AG20443 (cell line): ENCODE measurements at regions not wholly inside any gene's neighbourhood (a gene's known extent, or its start where the extent isn't known, plus 50 kb on each side); places are given as distances from the start of the nearest gene placed in this dataset.

Source experiments
- DNase-seq: peaks from one replicate; pipeline ENCODE4 v3.0.0; 2012; ENCODE audit warnings: low spot score, mixed read lengths

DNA sequence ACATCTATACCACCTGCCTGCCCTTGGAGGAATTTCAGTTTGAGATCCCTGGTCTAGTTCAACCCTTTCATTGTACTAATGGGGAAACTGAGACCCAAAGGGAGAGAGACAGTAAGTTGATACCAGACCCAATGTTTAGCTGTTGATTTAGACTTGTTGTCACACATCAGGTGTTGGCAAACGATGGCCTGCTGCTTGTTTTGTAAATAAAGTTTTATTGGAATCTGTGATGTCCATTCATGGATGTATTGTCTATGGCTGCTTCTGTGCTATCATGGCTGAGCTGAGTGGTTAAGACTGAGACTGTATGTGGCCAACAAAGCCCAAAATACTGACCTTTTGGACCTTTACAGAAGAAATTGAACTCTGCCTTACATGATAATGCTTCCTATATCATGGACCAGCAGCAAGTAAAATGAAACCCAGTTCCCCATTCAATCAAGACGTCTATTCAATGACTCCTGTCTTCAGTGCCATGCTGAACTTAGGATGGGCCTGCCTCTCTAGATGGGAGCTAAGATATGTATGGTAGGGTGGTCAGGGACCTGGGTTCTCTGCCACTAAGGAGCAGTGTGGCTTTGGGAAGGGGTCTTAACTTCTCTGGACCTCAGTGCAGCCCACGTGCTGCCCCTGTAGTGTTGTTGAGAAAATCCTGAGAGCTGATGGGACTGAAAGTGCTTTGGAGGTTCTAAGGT is 111.0 kb downstream of the IRX5 start:
- DNase-seq = no peak

DNA sequence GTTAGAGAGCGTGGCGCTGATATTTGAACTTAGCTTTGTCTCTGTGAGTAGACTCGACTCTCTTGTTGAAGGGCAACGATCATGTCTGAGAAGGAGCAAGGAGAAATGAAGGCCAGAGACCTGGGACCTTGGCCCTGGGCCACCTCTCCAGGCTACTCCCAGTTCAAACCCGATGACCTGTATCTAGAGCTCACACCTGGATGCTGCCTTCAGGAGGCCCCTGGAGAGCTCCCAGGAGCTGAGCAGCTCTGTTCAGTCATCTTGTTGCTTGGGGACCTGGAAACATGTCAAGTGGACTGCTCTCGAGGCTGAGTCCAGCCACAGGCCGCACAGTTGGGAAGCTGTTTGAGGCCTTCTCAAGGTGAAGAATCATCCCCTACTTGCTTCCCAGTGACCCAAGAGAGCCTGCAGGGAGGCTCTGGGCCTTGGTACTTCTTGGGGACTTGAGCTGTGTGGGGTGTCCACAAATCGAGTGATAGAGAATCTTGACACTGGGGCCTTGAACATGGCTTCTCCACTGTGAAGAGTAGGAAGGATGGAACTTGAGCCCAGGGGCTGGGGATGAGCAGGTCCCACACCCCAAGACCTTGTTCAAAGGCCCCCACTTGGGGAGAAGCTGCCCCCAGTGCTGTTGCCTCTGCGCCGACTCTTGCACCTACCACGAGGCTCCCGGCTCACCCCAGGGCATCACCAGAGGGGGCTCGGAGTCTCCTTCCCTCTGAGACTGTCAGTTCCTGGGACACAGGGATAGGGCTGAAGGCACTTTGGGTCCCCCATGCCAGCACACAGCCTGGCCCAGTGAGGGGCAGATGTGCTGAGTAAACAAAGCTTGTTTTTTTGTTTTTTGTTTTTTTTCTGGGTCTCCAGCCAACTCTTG is 112.1 kb downstream of the IRX5 start:
- no peak for DNase-seq

DNA sequence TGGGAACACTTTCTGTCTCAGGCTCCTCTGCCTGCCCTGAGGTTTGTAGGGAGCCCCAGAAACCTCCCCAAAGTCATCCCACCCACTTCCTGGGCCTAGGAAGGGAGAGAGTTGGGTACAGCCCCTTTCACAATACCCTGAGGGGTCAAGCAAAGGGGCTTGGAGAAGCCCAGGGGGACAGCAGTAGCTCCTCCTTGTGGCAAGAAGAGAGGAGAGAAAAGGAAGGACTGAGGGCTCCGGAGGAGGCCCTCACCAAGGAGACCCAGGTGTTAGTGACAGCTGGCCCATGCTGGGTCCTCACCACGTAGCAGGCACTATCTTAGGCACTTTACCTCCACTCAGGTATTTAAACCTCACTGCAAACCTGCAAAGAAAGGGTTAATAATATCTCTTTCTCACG is 112.8 kb downstream of the IRX5 start:
- DNase-seq = no peak

DNA sequence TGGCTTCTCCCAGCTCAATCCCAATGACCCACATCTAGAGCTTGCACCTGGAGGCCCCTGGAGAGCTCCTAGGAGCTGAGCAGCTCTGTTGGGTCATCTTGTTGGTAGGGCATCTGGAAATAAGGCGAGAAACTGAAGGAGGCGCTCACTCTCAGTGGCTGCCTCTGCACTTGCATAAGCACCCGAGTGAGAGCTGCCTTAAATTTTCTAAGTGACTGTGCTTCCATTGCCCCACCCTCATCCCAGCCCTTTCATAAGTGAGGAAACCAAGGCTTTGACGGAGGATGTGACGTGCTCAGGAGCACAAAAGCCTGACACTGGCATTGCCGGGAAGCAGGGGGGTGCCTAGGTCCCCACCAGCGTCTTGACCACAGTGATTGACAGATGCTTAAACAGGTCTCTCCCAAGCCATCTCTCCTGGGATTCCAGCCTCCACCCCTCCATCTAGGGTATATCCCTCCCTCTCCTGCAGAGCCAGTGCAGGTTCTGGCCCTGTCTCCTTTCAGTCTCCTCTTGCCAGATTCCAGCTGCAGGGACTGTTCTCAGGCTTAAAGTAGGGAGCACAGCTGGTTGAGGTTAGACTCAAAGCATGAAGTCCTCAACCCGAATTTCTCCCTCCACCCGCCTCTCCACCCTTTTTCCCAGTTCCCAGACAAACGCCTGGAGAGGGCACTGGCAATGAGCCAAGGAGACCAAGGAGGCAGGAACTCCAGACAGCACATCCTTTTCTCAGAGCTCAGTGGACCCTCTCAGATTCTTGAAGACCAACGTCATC is 113.7 kb downstream of the IRX5 start:
- no peak for DNase-seq

DNA sequence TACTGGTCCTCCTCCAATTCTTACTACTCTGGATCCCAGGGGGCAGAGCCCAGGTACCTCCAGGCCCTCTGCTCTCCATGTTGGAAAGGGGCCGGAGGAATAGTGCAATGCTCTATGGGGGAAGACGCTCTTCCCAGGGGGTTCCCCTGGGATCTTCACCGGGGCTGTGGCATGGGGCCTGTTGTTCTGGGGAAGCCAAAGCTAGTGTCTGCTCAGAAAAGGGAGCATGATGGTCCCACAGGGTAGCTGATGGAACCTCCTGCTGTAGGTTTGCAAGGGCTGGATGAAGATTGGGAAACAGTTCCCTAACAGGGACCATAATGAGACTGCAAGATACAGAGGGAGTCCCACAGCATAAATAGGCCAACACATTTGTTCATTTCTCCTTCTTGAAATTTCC is 114.7 kb downstream of the IRX5 start:
- no peak for DNase-seq

DNA sequence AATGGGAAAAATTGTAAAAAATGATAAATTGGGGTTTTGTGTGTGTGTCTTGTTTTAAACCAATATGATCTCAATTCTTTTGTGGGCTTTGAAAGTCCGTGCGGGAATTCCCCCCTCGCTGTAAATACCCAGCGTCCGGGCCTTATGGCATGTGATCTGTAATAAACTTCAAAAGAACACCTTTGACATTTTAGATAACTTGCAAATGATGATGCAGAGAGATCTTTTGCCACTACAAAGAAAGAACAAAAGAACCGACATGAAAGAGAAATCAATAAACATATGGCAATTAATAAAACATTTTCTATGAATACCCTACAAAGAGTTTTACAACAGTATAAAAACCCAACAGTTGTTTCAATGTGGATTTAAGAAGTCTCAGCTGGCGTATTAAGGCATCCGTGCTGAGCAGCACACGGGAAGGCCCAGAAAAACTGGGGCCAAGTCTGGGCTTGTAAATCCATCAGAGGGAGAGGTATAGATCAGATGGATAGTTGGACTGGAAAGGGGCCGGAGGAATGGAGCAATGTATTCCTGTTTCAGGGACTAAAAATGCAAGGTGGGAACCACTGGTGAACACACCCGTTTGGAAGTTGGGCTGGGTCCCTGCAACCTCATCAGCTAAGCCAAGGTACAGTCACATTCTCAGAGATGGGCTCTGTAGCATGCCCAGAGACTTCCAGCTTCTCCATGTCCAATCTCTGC is 115.2 kb downstream of the IRX5 start:
- no peak for DNase-seq

DNA sequence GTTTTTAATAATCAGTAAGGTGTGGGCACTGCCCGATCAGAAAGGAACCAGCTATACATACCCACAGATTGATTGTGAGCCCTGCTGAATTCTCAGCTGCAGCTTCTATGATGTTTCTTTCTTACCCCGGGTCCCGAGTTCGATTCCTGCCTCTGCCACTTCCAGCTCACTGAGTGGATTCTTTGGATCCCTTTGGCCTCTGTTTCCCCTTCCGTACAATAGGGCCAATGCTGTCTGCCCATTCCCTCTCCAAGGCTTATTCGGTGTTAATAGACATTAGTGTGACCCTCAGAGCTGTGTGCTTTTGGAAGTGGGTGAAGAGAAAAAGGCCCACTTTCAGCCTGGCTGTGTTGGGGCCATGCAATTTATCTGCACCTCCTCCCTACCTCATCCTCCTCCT is 115.8 kb downstream of the IRX5 start:
- DNase-seq = no peak

DNA sequence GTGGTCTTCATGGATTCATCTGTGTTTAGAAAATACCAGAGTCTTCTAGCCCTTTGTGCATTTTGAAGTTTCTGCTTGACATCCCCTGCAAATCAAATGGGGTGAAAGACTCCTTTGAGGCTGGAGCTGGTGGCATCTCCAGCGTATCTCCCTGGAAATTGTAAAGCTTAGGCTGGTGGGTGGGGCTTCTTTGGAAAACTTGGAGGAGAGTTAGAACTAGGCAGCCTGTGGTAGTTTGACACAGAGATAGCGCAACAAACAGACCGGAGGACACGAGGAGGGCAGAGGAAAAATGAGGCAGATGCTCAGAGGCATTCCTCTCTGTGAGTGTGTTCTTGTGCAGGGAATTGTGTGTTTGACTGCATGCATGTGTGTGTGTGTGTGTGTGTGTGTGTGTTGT is 116.3 kb downstream of the IRX5 start:
- no peak for DNase-seq

DNA sequence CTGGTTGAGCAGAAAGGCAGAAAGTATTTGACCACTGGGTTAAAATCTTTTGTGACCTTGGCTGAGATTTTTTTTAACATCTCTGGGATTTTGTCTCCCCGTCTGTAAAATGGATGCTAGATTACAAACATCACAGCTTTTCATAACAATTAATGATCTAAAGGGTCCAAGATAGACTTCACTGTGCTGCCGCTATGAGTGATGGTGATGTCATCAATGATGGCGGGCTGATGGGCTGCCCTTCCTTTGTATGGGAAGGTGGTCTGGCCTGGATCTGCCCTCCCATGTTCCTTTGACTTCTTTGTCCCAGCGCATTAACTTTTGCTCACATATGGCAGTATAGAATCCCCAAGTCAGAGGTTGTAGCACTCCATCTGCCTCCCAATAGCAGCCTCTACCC is 116.7 kb downstream of the IRX5 start:
- no peak for DNase-seq

DNA sequence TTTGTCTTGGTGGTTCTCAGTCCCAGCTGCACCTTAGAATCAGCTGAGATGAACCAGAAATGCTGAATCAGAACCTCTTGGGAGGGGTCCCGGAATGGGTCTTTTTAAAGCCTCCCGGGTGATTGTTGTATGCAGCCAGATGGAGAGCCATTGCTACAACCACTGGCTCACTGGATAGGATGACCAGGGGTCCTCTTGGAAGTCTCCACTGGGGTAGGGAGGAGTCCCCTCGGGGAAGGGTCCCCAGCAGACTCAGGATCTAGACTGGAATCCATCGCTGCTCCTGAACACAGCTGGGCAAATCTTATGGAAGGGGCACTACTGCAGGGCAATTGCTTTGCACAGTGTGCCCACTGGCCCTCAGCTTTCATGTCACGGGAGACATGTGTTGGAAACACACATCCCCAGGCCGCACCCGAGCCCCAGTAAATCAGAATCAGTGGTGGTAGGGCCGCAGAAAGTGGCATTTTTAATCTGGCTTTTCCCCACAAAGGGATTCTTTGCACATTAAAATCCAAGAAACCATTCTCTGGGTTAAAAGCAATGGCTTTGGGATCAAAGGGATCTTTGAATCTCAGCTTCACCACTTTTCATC is 117.3 kb downstream of the IRX5 start:
- DNase-seq = no peak

DNA sequence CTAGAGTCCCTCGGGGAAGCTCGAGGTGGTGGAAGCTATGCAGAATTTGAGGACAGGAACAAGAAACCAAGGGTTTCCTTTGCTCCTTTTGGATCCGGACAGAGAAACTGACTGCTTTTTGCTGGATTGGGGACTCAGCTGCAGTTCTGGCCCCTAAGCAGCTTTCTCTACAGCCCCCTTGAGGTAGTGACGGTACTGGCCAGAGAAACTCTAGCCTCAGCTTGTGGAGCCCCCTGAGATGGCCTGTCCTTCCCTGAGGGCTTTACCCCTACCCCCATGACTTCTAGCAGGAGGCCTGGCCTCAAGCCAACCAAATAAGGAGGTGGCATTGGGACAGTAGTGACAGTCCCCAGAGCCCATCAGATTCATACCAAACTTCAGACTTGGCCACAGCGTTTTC is 118.1 kb downstream of the IRX5 start:
- DNase-seq = no peak

DNA sequence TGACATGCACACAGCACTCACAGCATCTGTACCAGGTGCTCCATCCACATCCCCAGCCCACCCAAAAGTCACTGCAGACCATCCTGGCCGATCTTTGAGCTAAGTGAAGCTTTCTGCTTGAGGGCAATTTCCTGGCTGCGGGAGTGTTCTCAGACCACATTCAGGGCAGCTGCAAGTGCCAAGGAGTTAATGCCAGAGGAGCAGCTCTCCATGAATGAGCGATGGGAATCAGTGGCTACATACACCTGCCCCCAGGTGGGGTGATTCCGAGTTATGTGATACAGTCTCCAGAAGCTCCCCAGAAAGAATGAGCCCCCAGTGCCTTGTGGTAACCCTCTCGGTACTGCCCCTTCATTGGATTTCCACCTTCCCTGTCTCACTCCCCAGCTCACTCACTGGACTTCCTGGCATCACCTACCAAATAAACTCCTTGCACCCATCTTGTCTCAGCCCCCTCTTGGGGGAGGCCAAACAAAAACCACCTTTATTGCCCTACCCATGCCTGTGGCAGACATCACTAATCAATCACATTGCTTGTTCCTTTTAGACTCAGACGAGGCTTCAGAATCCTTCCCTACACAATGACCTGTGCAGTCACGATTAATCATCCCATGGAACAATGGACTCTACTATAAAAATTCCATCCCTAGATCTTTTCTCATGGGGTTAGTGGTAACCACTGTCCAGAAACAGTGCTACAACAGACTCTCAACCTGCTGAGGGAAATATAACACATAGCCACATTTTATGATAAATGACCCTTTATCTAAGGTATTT is 121.1 kb downstream of the IRX5 start:
- no peak for DNase-seq

DNA sequence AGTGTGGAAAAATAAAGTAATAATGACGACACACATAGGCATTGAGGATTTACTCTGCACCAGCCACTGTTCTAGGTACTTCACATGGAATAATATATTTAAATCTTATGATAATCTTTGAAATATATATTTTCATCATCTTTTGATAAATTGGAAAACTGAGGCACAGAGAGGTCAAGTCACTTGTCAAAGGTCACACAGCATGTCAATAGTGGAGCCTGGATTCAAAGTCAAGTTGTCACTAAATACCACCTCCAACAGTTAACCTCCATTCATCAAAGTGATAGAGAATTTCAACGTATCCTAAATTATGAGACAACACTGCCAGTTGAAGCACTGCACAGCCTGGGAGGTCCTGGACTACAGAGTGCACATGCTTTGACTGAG is 121.7 kb downstream of the IRX5 start:
- DNase-seq = no peak

DNA sequence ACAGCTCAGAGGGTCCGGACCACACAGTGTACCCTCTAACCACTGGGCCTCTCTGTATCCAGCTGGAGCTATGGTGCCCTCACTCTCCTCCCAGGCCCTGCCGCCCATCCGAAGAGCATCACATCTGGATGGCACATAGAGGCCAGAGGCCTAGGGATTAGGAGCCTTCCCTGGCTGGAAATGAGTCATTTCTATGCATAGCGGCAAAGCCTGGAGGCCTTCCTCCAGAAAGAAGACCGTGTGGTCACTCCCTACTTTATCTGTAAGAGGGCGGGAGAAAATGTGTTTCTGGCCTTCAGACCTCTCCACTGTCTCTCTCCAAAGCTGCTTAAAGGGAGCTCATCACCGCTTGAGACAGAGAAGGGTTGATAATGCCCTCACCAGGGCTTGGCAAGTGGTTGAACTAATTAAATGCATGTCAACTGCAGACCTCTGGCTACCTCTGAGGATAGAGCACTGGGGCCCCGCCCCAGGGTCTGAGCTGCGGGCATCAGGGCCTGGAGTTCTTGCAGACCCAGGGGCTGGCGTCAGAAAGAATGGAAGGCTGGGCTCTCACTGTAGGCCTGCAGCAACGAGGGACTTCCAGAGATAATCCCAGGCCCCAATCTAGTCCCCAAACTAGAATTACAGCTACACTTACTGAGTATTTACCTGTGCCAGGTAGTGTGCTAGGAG is 122.2 kb downstream of the IRX5 start:
- DNase-seq = no peak

DNA sequence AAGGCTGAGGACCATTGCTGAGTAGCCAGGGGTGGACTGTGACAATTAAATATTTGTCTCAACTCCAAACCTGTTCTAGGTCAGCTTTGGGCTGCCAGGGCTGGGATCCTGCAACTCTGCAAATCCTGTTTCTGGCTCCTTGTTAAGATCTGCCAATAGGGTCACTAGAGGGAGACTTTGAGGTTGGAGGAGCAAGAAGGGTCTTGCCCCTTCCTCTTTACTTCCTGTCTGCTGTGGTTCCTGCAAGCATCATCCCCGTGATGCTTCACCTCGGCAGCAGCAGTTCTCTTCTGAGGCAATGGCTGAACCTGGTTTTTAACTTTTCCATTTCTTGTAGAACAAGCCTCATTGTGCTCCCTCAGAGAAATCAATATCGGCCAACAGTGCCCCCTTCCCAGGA is 124.6 kb downstream of the IRX5 start:
- no peak for DNase-seq

DNA sequence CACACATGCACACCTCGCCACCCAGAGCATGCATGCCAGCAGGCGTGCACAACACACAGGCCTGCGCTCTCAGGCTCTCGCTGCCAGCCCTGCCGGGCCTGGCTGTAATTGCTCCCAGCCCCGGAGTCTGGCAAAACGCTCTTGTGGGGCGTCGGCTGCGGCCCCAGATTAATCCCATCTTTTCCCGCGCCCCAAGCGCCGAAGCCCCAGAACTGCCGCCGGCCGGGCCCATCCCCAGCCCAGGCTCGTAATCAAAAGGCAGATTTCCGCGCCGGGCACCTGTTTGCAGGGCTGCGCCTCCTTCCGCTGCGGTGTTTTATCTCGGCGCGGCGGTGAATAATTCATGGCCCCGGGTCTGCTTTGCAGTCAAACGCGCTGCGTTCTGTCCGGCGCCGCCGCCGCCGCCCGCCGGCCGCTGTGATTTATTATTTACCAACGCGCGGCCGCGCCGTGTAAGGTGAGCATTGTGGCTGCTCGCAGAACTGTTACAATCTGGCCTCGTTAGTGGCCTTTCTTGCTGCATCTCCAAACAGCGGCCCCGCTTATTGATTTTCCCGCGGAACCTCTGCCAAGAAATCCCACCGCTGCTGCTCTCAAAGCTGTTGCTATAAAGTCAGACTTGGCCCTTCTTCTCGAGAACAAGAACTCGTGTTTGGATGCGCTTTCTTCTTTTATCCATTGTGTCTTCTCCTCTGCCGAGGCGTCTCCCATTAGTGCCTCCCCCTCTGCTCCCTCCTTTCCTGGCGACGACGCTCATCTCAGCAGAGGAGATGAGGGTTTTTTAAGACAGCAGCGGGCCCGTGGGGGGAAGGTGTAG is 126.1 kb downstream of the IRX5 start:
- peak; percentile 72 for DNase-seq

DNA sequence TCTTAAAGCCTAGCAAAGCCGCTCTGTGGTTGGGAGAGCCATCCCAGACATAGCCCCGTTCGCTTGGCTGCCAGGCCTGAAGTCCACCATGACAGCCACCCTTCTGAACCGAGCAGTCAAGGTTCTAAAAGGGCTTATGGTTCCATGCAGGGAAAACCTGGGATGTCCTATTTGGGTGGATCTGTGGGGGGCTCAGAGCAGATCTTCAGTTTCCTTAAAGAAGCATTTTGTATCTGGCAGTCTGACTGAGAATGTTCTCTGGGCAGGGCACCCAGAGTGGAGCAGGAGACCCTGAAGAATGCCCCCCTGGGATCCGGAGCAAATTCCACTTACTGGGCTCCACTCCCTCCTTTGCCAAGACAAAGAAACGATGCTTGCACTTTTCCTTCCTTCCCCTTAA is 127.2 kb downstream of the IRX5 start:
- DNase-seq = no peak

DNA sequence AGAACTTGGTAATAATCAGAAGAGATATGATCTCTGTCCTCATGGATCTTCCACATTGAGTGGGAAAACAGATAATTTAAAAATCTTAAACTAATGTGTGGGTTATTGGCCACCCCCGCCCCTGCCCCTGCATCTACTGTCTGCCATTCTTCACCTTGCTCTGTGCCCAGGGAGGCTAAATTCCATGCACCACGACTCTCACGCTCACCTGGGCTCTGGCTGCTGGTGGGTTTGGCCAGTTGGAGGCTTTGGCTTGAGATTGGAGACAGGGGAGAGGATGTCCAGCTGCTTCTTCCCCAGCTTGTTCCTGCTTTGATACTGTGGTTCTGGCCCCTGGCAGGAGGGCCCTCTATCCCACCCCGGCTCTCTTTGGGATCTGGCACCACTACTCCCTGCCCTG is 127.9 kb downstream of the IRX5 start:
- no peak for DNase-seq

DNA sequence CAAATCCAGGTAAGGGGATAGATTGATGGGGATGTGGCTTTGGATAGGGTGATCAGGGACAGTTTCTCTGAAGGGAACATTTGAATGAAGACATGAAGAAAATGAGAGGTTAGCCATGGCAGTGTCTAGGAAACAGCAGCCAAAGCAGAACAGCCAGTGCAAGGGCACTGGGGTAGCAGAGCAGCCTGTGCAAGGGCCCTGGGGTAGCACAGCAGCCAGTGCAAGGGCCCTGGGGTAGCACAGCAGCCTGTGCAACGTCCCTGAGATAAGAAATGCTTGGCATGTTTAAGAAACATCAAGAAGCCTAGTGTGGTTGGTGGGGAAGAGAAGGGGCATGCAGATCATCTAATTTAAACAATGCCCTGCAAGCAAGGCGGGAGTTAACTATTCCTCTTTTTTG is 128.5 kb downstream of the IRX5 start:
- DNase-seq = no peak

DNA sequence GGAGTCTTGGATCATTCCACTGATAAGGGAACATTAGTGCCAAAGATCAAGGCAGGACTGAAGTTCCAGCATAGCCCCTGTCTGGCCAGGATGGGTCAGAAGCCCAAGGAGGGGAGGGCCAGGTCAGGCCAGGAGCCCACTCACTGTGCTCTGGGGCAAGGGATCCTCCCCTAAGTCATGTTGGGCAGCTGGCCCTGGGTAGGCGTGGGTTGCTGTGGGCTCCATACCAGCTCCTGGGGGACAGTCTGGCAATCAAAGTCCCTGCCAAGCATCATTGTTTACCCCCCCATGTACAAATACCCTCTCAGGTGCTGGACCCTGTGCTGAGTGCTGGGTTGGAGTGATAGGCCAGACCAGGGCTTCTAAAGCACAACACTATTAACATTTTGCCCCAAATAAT is 130.5 kb downstream of the IRX5 start:
- no peak for DNase-seq
